CD4-positive, alpha-beta memory T cell (primary cell): ENCODE measurements at regions not wholly inside any gene's neighbourhood (a gene's known extent, or its start where the extent isn't known, plus 50 kb on each side); places are given as distances from the start of the nearest gene placed in this dataset.
"Not testable (repeated sequence)": the region's sequence is repeated elsewhere in the genome, so short reads cannot be mapped to it uniquely, and the experiment has no call there.

Experiments used
- CTCF ChIA-PET: fragments of 350-600 bp; sonication (Branson Sonifier 250); formaldehyde crosslinking; loops from one replicate; lab custom pipeline; 2021; ENCODE audit warnings: inconsistent platforms; ENCODE audit not compliant: partially characterized antibody; lab: Charles Lee
- POLR2A ChIA-PET: fragments of 350-600 bp; sonication (Branson Sonifier 250); formaldehyde crosslinking; loops from one replicate; lab custom pipeline; 2021; ENCODE audit not compliant: partially characterized antibody; lab: Charles Lee
- DNase-seq, 5 donors: peaks; one replicate each; pipeline versions ENCODE4 v3.0.0 to v3.0.0-alpha.2; 2020 to 2022; ENCODE audit warnings: mixed read lengths in 1 of 5
- H3K27ac ChIP-seq: one replicate; pipeline ENCODE4 v1.7.0; 2013; ENCODE audit warnings: low read depth, low read length
- H3K27me3 ChIP-seq: 2 replicates; pipeline ENCODE4 v1.7.0; 2013; ENCODE audit warnings: mild to moderate bottlenecking, low read length, moderate library complexity; ENCODE audit not compliant: insufficient read depth
- H3K36me3 ChIP-seq: 2 replicates; pipeline ENCODE4 v1.7.0; 2013; ENCODE audit warnings: mild to moderate bottlenecking, low read length, moderate library complexity; ENCODE audit not compliant: insufficient read depth
- H3K4me1 ChIP-seq: 2 replicates; pipeline ENCODE4 v1.7.0; 2013; ENCODE audit warnings: mild to moderate bottlenecking, low read length, moderate library complexity; ENCODE audit not compliant: insufficient read depth
- H3K4me3 ChIP-seq, 2 donors: one replicate each; pipeline ENCODE4 v1.7.0; 2013; ENCODE audit warnings: low read length in 2 of 2, mild to moderate bottlenecking in 1 of 2
- H3K9me3 ChIP-seq, 2 donors: one replicate each; pipeline ENCODE4 v1.7.0; 2013; ENCODE audit warnings: low read length in 2 of 2, control low read depth in 1 of 2; ENCODE audit not compliant: control insufficient read depth in 1 of 2
- H3K27ac Mint-ChIP-seq, 7 donors: one replicate each; pipeline ENCODE4 v1.8.0; 2020 to 2021; ENCODE audit warnings: mixed read lengths in 7 of 7, mild to moderate bottlenecking in 6 of 7, inconsistent platforms in 3 of 7, moderate library complexity in 3 of 7
- H3K27me3 Mint-ChIP-seq, 2 donors: one replicate each; pipeline ENCODE4 v1.8.0; 2020 to 2021; ENCODE audit warnings: mixed read lengths in 2 of 2
- H3K36me3 Mint-ChIP-seq, 2 donors: one replicate each; pipeline ENCODE4 v1.8.0; 2020 to 2021; ENCODE audit warnings: mixed read lengths in 2 of 2, inconsistent platforms in 1 of 2, mild to moderate bottlenecking in 1 of 2
- H3K4me1 Mint-ChIP-seq, 4 donors: one replicate each; pipeline ENCODE4 v1.8.0; 2020 to 2021; ENCODE audit warnings: mixed read lengths in 4 of 4, mild to moderate bottlenecking in 1 of 4
- H3K4me3 Mint-ChIP-seq, 8 donors: one replicate each; pipeline ENCODE4 v1.8.0; 2020 to 2021; ENCODE audit warnings: mixed read lengths in 8 of 8, mild to moderate bottlenecking in 7 of 8, moderate library complexity in 6 of 8, inconsistent platforms in 3 of 8
- H3K9me3 Mint-ChIP-seq, 8 donors: one replicate each; pipeline ENCODE4 v1.8.0; 2020 to 2021; ENCODE audit warnings: mixed read lengths in 8 of 8, mild to moderate bottlenecking in 5 of 8, inconsistent platforms in 3 of 8, moderate library complexity in 1 of 8
- intact Hi-C: fragments of 100-400 bp; cut with micrococcal nuclease; formaldehyde crosslinking; loops from one replicate; pipeline ENCODE4 v1.15.1; 2023

GRCh38 chr1:94302497-94302896, 65.1 kb upstream of the ARHGAP29 start:
- ChIA-PET POLR2A (no interaction called here), CTCF (no interaction called here)
- no peaks in the 10 kb centered on the region for H3K4me1 ChIP-seq
- H3K36me3 Mint-ChIP-seq = no peaks in the 10 kb centered on the region
- no peak overlapping the region for H3K4me3 Mint-ChIP-seq
- H3K4me3 ChIP-seq = no peak overlapping the region
- H3K27me3 Mint-ChIP-seq = peaks cover 11 to 15% of the 10 kb centered on the region in 2 donors
- intact Hi-C loops = no loop called here
- H3K36me3 ChIP-seq = no peaks in the 10 kb centered on the region
- no peak for DNase-seq
- no peaks in the 10 kb centered on the region for H3K9me3 Mint-ChIP-seq
- H3K27ac ChIP-seq = no peak overlapping the region
- no peaks in the 10 kb centered on the region for H3K4me1 Mint-ChIP-seq
- H3K27me3 ChIP-seq = peaks cover 3% of the 10 kb centered on the region
- no peaks in the 10 kb centered on the region for H3K9me3 ChIP-seq
- no peak overlapping the region for H3K27ac Mint-ChIP-seq

GRCh38 chr1:94301186-94301585, 63.8 kb upstream of the ARHGAP29 start:
- Mint-ChIP-seq H3K4me1 (no peaks in the 10 kb centered on the region), H3K4me3 (no peak overlapping the region), H3K27me3 (peaks cover 12 to 15% of the 10 kb centered on the region in 2 donors), H3K9me3 (no peaks in the 10 kb centered on the region), H3K27ac (no peak overlapping the region), H3K36me3 (no peaks in the 10 kb centered on the region)
- ChIA-PET CTCF (no interaction called here), POLR2A (no interaction called here)
- intact Hi-C loops = no loop called here
- Histone ChIP-seq H3K36me3 (no peaks in the 10 kb centered on the region), H3K27ac (no peak overlapping the region), H3K9me3 (no peaks in the 10 kb centered on the region), H3K27me3 (no peaks in the 10 kb centered on the region), H3K4me3 (no peak overlapping the region), H3K4me1 (no peaks in the 10 kb centered on the region)
- DNase-seq = no peak

GRCh38 chr1:94300731-94301130, 63.3 kb upstream of the ARHGAP29 start:
- no peak overlapping the region for H3K27ac Mint-ChIP-seq
- DNase-seq = no peak
- no peaks in the 10 kb centered on the region for H3K9me3 Mint-ChIP-seq
- no peak overlapping the region for H3K4me3 ChIP-seq
- H3K9me3 ChIP-seq = no peaks in the 10 kb centered on the region
- H3K4me1 Mint-ChIP-seq = no peaks in the 10 kb centered on the region
- H3K4me1 ChIP-seq = no peaks in the 10 kb centered on the region
- H3K36me3 ChIP-seq = no peaks in the 10 kb centered on the region
- peaks cover 12 to 15% of the 10 kb centered on the region in 2 donors for H3K27me3 Mint-ChIP-seq
- H3K27me3 ChIP-seq = no peaks in the 10 kb centered on the region
- H3K27ac ChIP-seq = no peak overlapping the region
- intact Hi-C loops = no loop called here
- ChIA-PET POLR2A (no interaction called here), CTCF (no interaction called here)
- no peak overlapping the region for H3K4me3 Mint-ChIP-seq
- no peaks in the 10 kb centered on the region for H3K36me3 Mint-ChIP-seq

- Histone ChIP-seq H3K4me1 (no peaks in the 10 kb centered on the region), H3K27me3 (no peaks in the 10 kb centered on the region), H3K36me3 (no peaks in the 10 kb centered on the region), H3K9me3 (no peaks in the 10 kb centered on the region), H3K27ac (no peak overlapping the region), H3K4me3 (no peak overlapping the region)
- no peaks in the 10 kb centered on the region for H3K9me3 Mint-ChIP-seq
- no peak overlapping the region for H3K4me3 Mint-ChIP-seq
- intact Hi-C loops = no loop called here
- H3K27ac Mint-ChIP-seq = no peak overlapping the region
- ChIA-PET CTCF (interaction anchor here (1.3 kb wide), 1 partner anchor 16 kb away, joined by 3 read pairs; no protein-coding TSS in a partner anchor), POLR2A (no interaction called here)
- no peaks in the 10 kb centered on the region for H3K4me1 Mint-ChIP-seq
- DNase-seq = no peak
- peaks cover 9 to 13% of the 10 kb centered on the region in 2 donors for H3K27me3 Mint-ChIP-seq
- H3K36me3 Mint-ChIP-seq = no peaks in the 10 kb centered on the region
Observed at GRCh38 chr1:94299627-94300553, 62.5 kb upstream of the ARHGAP29 start.

GRCh38 chr1:94298861-94299260, 61.5 kb upstream of the ARHGAP29 start:
- Mint-ChIP-seq H3K27me3 (peaks cover 9 to 11% of the 10 kb centered on the region in 2 donors), H3K36me3 (no peaks in the 10 kb centered on the region), H3K4me1 (no peaks in the 10 kb centered on the region), H3K9me3 (no peaks in the 10 kb centered on the region), H3K27ac (no peak overlapping the region), H3K4me3 (no peak overlapping the region)
- no peak for DNase-seq
- no peak overlapping the region for H3K4me3 ChIP-seq
- H3K27me3 ChIP-seq = no peaks in the 10 kb centered on the region
- H3K27ac ChIP-seq = no peak overlapping the region
- intact Hi-C loops = no loop called here
- no peaks in the 10 kb centered on the region for H3K9me3 ChIP-seq
- H3K4me1 ChIP-seq = no peaks in the 10 kb centered on the region
- ChIA-PET CTCF (interaction anchor here (1.3 kb wide), 1 partner anchor 15 kb away, joined by 3 read pairs; no protein-coding TSS in a partner anchor), POLR2A (no interaction called here)
- H3K36me3 ChIP-seq = no peaks in the 10 kb centered on the region

GRCh38 chr1:94296018-94296417, 58.6 kb upstream of the ARHGAP29 start:
- H3K4me3 Mint-ChIP-seq = no peak overlapping the region
- H3K4me1 Mint-ChIP-seq = no peaks in the 10 kb centered on the region
- H3K36me3 Mint-ChIP-seq = no peaks in the 10 kb centered on the region
- H3K4me3 ChIP-seq = no peak overlapping the region
- intact Hi-C loops = no loop called here
- H3K9me3 ChIP-seq = no peaks in the 10 kb centered on the region
- DNase-seq = no peak
- ChIA-PET CTCF (no interaction called here), POLR2A (no interaction called here)
- H3K9me3 Mint-ChIP-seq = peaks cover 0 to 3% (median 0%) of the 10 kb centered on the region in 8 donors
- peaks cover 10 to 13% of the 10 kb centered on the region in 2 donors for H3K27me3 Mint-ChIP-seq
- H3K27ac Mint-ChIP-seq = no peak overlapping the region
- H3K4me1 ChIP-seq = no peaks in the 10 kb centered on the region
- H3K27ac ChIP-seq = no peak overlapping the region
- H3K36me3 ChIP-seq = no peaks in the 10 kb centered on the region
- no peaks in the 10 kb centered on the region for H3K27me3 ChIP-seq

GRCh38 chr1:94292978-94293377, 55.6 kb upstream of the ARHGAP29 start:
- H3K36me3 ChIP-seq, H3K9me3 Mint-ChIP-seq, H3K27ac Mint-ChIP-seq, H3K4me1 Mint-ChIP-seq, H3K4me3 Mint-ChIP-seq, H3K27ac ChIP-seq, POLR2A ChIA-PET, CTCF ChIA-PET, H3K4me3 ChIP-seq, H3K27me3 ChIP-seq, H3K9me3 ChIP-seq, H3K4me1 ChIP-seq, DNase-seq, H3K36me3 Mint-ChIP-seq, intact Hi-C loops: not testable (repeated sequence)
- H3K27me3 Mint-ChIP-seq = peaks cover 8 to 14% of the 10 kb centered on the region in 2 donors
